GM12873 (cell line): ENCODE measurements at regions not wholly inside any gene's neighbourhood (a gene's known extent, or its start where the extent isn't known, plus 50 kb on each side); places are given as distances from the start of the nearest gene placed in this dataset.

ENCODE experiments used
- TF ChIP-seq, protein P1 (sequence below): IDR thresholded peaks from 2 replicates; pipeline ENCODE4 v1.5.1; 2012; ENCODE audit warnings: low read depth, mild to moderate bottlenecking, moderate library complexity, low read length, control low read depth; ENCODE audit not compliant: insufficient read depth; ENCODE audit errors: missing control alignments

GRCh38 chr9:75754080-75754479 is 136.4 kb upstream of the PCSK5 start:
- TF ChIP-seq, protein P1, sequence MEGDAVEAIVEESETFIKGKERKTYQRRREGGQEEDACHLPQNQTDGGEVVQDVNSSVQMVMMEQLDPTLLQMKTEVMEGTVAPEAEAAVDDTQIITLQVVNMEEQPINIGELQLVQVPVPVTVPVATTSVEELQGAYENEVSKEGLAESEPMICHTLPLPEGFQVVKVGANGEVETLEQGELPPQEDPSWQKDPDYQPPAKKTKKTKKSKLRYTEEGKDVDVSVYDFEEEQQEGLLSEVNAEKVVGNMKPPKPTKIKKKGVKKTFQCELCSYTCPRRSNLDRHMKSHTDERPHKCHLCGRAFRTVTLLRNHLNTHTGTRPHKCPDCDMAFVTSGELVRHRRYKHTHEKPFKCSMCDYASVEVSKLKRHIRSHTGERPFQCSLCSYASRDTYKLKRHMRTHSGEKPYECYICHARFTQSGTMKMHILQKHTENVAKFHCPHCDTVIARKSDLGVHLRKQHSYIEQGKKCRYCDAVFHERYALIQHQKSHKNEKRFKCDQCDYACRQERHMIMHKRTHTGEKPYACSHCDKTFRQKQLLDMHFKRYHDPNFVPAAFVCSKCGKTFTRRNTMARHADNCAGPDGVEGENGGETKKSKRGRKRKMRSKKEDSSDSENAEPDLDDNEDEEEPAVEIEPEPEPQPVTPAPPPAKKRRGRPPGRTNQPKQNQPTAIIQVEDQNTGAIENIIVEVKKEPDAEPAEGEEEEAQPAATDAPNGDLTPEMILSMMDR: no peak

GRCh38 chr9:75775166-75775565 is 115.3 kb upstream of the PCSK5 start:
- TF ChIP-seq, protein P1: no peak

GRCh38 chr9:75775966-75776691 is 114.3 kb upstream of the PCSK5 start:
- TF ChIP-seq, protein P1: no peak

- TF ChIP-seq, protein P1: no peak
These were observed 110.3 kb upstream of the PCSK5 start for GRCh38 chr9:75780185-75780584.

DNA sequence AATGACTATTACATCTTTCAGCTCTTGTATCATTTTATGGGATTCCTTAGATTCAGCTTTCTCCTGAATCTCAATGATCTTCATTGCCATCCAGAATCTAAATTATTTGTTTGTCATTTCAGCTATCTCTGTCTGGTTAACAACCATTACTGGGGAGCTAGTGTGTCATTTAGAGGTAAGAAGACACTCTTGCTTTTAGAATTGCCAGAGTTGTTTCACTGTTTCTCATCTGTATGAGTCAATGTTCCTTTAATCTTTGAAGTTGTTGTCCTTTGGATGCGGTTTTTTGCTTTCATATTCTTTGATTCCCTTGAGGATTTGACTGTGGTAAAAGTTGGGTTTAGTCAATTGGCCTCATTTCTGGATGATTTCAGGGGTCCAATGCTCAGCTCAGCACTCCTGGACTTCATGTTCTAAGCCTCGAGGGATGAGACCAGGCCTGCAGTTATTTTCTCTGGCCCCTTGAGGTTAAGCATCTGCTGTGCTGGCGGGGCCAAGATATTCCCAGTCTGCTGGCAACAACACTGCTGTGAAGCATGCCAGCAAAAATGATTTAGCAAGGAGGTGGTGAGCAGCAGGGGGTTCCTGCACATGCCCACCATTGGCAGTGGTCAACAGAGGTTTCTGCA is 102.4 kb upstream of the PCSK5 start:
- TF ChIP-seq, protein P1: no peak

DNA sequence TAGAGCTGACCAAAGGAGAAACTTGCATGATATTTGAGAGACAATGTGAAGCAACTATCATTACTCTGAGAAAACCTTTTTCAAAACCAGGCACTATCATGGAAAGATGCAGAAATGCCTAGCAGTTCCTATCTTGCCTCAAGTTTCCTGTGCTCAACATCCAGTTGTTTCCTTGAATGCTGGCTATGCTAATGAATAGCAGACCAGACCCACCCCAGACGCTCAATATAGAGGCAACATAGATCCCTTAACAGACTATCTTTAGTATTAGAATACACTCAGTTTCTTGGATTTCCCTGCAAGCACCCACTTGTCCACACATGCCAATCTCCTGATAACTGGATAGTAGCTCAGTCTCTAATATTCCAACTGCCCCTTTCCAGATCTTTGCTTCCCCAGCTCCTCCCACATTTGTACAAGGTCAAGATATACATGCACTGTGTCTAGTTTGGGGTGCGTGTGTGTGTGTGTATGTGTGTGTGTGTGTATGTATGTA is 93.3 kb upstream of the PCSK5 start:
- TF ChIP-seq, protein P1: no peak

GRCh38 chr9:75798505-75798904 is 92.0 kb upstream of the PCSK5 start:
- TF ChIP-seq, protein P1: no peak
